H9 (cell line): ENCODE measurements at regions not wholly inside any gene's neighbourhood (a gene's known extent, or its start where the extent isn't known, plus 50 kb on each side); places are given as distances from the start of the nearest gene placed in this dataset.

ENCODE experiments used
- DNase-seq: peaks from one replicate; pipeline ENCODE4 v3.0.0-alpha.2; 2017
- H2AFZ ChIP-seq: one replicate; pipeline ENCODE4 v1.6.1; 2013; ENCODE audit warnings: mild to moderate bottlenecking, low read length, control low read depth, moderate library complexity
- H2AK5ac ChIP-seq: 2 replicates; pipeline ENCODE4 v1.6.1; 2013; ENCODE audit warnings: low read length, control low read depth, mixed read lengths; ENCODE audit not compliant: insufficient read length
- H2BK120ac ChIP-seq: one replicate; pipeline ENCODE4 v1.6.1; 2013; ENCODE audit warnings: low read depth, mild to moderate bottlenecking, low read length, control low read depth, inconsistent platforms; ENCODE audit not compliant: poor library complexity, severe bottlenecking
- H2BK12ac ChIP-seq: 2 replicates; pipeline ENCODE4 v1.6.1; 2013; ENCODE audit warnings: low read length, control low read depth, mixed read lengths, low read depth; ENCODE audit not compliant: insufficient read length
- H2BK15ac ChIP-seq: 2 replicates; pipeline ENCODE4 v1.6.1; 2013; ENCODE audit warnings: low read depth, low read length, control low read depth
- H2BK20ac ChIP-seq: one replicate; pipeline ENCODE4 v1.6.1; 2013; ENCODE audit warnings: low read depth, mild to moderate bottlenecking, low read length, control low read depth, inconsistent platforms; ENCODE audit not compliant: poor library complexity, severe bottlenecking
- H2BK5ac ChIP-seq: 2 replicates; pipeline ENCODE4 v1.6.1; 2013; ENCODE audit warnings: low read length, control low read depth, mixed read lengths; ENCODE audit not compliant: insufficient read length
- H3K14ac ChIP-seq: 2 replicates; pipeline ENCODE4 v1.6.1; 2013; ENCODE audit warnings: low read length, control low read depth; ENCODE audit not compliant: insufficient read depth
- H3K18ac ChIP-seq: 2 replicates; pipeline ENCODE4 v1.6.1; 2013; ENCODE audit warnings: low read depth, mild to moderate bottlenecking, mixed read lengths, low read length, control low read depth; ENCODE audit not compliant: insufficient read length
- H3K23ac ChIP-seq: 2 replicates; pipeline ENCODE4 v1.6.1; 2013; ENCODE audit warnings: low read length, control low read depth, mixed read lengths, low read depth; ENCODE audit not compliant: insufficient read length
- H3K23me2 ChIP-seq: 2 replicates; pipeline ENCODE4 v1.6.1; 2013; ENCODE audit warnings: low read depth, mild to moderate bottlenecking, mixed read lengths, low read length, control low read depth; ENCODE audit not compliant: insufficient read length, poor library complexity, severe bottlenecking
- H3K27ac ChIP-seq: 2 replicates; pipeline ENCODE4 v1.5.1; 2013; ENCODE audit warnings: low read length, control low read depth, mixed read lengths, low read depth; ENCODE audit not compliant: insufficient read length
- H3K27me3 ChIP-seq: 2 replicates; pipeline ENCODE4 v1.6.1; 2013; ENCODE audit warnings: low read length, control low read depth, inconsistent platforms; ENCODE audit not compliant: insufficient read depth
- H3K4ac ChIP-seq: 2 replicates; pipeline ENCODE4 v1.6.1; 2013; ENCODE audit warnings: low read depth, mild to moderate bottlenecking, control low read depth, inconsistent platforms, low read length, moderate library complexity
- H3K4me1 ChIP-seq: 2 replicates; pipeline ENCODE4 v1.6.1; 2013; ENCODE audit warnings: low read length, control low read depth, inconsistent platforms; ENCODE audit not compliant: insufficient read depth
- H3K4me2 ChIP-seq: 2 replicates; pipeline ENCODE4 v1.6.1; 2013; ENCODE audit warnings: low read length, control low read depth, mixed read lengths; ENCODE audit not compliant: insufficient read length, insufficient read depth
- H3K56ac ChIP-seq: 2 replicates; pipeline ENCODE4 v1.6.1; 2013; ENCODE audit warnings: low read depth, mild to moderate bottlenecking, mixed read lengths, low read length, control low read depth; ENCODE audit not compliant: insufficient read length
- H3K79me1 ChIP-seq: 2 replicates; pipeline ENCODE4 v1.6.1; 2013; ENCODE audit warnings: low read depth, mild to moderate bottlenecking, moderate library complexity, low read length, control low read depth, inconsistent platforms; ENCODE audit not compliant: insufficient read depth, poor library complexity, severe bottlenecking
- H3K79me2 ChIP-seq: 2 replicates; pipeline ENCODE4 v1.6.1; 2013; ENCODE audit warnings: low read length, control low read depth, inconsistent platforms; ENCODE audit not compliant: insufficient read depth
- H3K9ac ChIP-seq: 2 replicates; pipeline ENCODE4 v1.6.1; 2013; ENCODE audit warnings: low read length, control low read depth, mixed read lengths; ENCODE audit not compliant: insufficient read length; ENCODE audit errors: extremely low read depth
- H3K9me3 ChIP-seq: one replicate; pipeline ENCODE4 v1.6.1; 2013; ENCODE audit warnings: low read depth, low read length, inconsistent platforms; ENCODE audit not compliant: control insufficient read depth
- H3T11ph ChIP-seq: one replicate; pipeline ENCODE4 v1.6.1; 2013; ENCODE audit warnings: mild to moderate bottlenecking, low read length, control low read depth, inconsistent platforms
- H4K20me1 ChIP-seq: one replicate; pipeline ENCODE4 v1.6.1; 2013; ENCODE audit not compliant: control insufficient read depth, insufficient read length, insufficient read depth
- H4K5ac ChIP-seq: 2 replicates; pipeline ENCODE4 v1.6.1; 2013; ENCODE audit warnings: low read depth, mild to moderate bottlenecking, mixed read lengths, low read length, control low read depth; ENCODE audit not compliant: insufficient read length
- H4K8ac ChIP-seq: replicated peaks from 2 replicates; pipeline ENCODE4 v1.6.1; 2013; ENCODE audit warnings: low read length, control low read depth, mixed read lengths, low read depth; ENCODE audit not compliant: insufficient read length
- H4K91ac ChIP-seq: 2 replicates; pipeline ENCODE4 v1.6.1; 2013; ENCODE audit warnings: low read depth, mild to moderate bottlenecking, moderate library complexity, mixed read lengths, low read length, control low read depth; ENCODE audit not compliant: insufficient read length
- H3K27ac Mint-ChIP-seq, 3 experiments: 2 replicates in 2 of 3; 3 replicates in 1 of 3; pipeline ENCODE4 v1.8.0; 2020 to 2021; ENCODE audit warnings: mixed read lengths in 3 of 3, mild to moderate bottlenecking in 1 of 3, moderate library complexity in 1 of 3
- H3K27me3 Mint-ChIP-seq: 2 replicates; pipeline ENCODE4 v1.8.0; 2021; ENCODE audit warnings: low read depth, mild to moderate bottlenecking, moderate library complexity, mixed read lengths
- H3K36me3 Mint-ChIP-seq, 3 experiments: 2 replicates in 2 of 3; 3 replicates in 1 of 3; pipeline ENCODE4 v1.8.0; 2020 to 2021; ENCODE audit warnings: low read depth in 3 of 3, mixed read lengths in 3 of 3; ENCODE audit not compliant: insufficient read depth in 1 of 3
- H3K4me1 Mint-ChIP-seq, 2 experiments: 2 replicates each; pipeline ENCODE4 v1.8.0; 2020; ENCODE audit warnings: mixed read lengths in 2 of 2
- H3K4me3 Mint-ChIP-seq, 2 experiments: 2 replicates in 1 of 2; 3 replicates in 1 of 2; pipeline ENCODE4 v1.8.0; 2020 to 2021; ENCODE audit warnings: mild to moderate bottlenecking in 2 of 2, mixed read lengths in 2 of 2, moderate library complexity in 1 of 2
- H3K9me3 Mint-ChIP-seq, 2 experiments: 2 replicates in 1 of 2; 3 replicates in 1 of 2; pipeline ENCODE4 v1.8.0; 2020; ENCODE audit warnings: mild to moderate bottlenecking in 2 of 2, mixed read lengths in 2 of 2, moderate library complexity in 1 of 2
- WGBS: extraction: QIAGEN DNeasy Blood & Tissue Kit; methylation state at CpG from one replicate; pipeline ENCODE4 v1.1.7; 2013; ENCODE audit warnings: missing lambda C conversion rate, low lambda C conversion rate, mixed read lengths; ENCODE audit not compliant: insufficient read length; ENCODE audit errors: extremely low coverage; 5-methylcytosine and 5-hydroxymethylcytosine counted together
- TF ChIP-seq, protein P1 (sequence below): fragments of 200-600 bp; sonication (generic); conservative IDR thresholded peaks from 3 replicates; pipeline ENCODE4 v1.8.0; 2021; ENCODE audit warnings: antibody characterized with exemption, mild to moderate bottlenecking

DNA sequence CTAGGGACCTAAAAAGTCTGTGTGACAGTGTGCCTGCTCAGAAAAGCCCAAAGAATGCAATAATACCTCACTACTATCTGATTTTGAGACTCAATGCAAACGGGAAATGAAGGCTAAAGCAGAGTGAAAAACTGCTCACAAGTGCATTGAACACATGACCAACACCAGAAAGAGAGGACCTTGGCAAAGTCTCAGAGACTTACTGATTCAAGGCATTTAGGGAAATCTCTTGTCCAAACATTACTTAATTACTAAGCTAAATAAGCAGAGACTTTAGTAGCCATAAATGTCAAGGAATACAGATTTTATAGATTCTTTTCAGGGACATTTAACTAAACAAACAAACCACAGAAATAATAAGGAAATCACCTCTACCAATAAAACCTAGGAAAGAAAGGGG, 916.0 kb downstream of the FSTL5 start:
- no CpG with 5 or more reads among the region's 1 CpG for WGBS
- H3K14ac ChIP-seq, result no peak overlapping the region
- H3K9ac ChIP-seq, result no peak overlapping the region
- H3K27ac ChIP-seq, result no peak overlapping the region
- Mint-ChIP-seq H3K27ac (no peak overlapping the region), H3K36me3 (peaks cover 0 to 16% (median 6%) of the 10 kb centered on the region in 3 experiments; a peak in 6 of 7 replicates), H3K9me3 (peaks cover 10 to 20% of the 10 kb centered on the region in 2 experiments; a peak in 4 of 5 replicates), H3K4me3 (no peak overlapping the region), H3K4me1 (no peaks in the 10 kb centered on the region), H3K27me3 (no peaks in the 10 kb centered on the region)
- DNase-seq, result no peak
- no peak overlapping the region for H4K8ac ChIP-seq
- H2BK20ac ChIP-seq, result no peak overlapping the region
- no peak overlapping the region for H3K23ac ChIP-seq
- H3K56ac ChIP-seq, result no peak overlapping the region
- H4K5ac ChIP-seq, result no peak overlapping the region
- no peaks in the 10 kb centered on the region for H3K79me1 ChIP-seq
- H3T11ph ChIP-seq, result no peak overlapping the region
- H3K27me3 ChIP-seq, result no peaks in the 10 kb centered on the region
- no peak overlapping the region for H3K18ac ChIP-seq
- no peak overlapping the region for H2AFZ ChIP-seq
- no peaks in the 10 kb centered on the region for H3K79me2 ChIP-seq
- no peak overlapping the region for H2BK120ac ChIP-seq
- no peaks in the 10 kb centered on the region for H3K9me3 ChIP-seq
- H2BK12ac ChIP-seq, result no peak overlapping the region
- no peaks in the 10 kb centered on the region for H3K4me1 ChIP-seq
- no peak overlapping the region for H3K4me2 ChIP-seq
- no peaks in the 10 kb centered on the region for H3K23me2 ChIP-seq
- H3K4ac ChIP-seq, result no peak overlapping the region
- no peak overlapping the region for H2BK5ac ChIP-seq
- H4K91ac ChIP-seq, result no peak overlapping the region
- TF ChIP-seq, protein P1, sequence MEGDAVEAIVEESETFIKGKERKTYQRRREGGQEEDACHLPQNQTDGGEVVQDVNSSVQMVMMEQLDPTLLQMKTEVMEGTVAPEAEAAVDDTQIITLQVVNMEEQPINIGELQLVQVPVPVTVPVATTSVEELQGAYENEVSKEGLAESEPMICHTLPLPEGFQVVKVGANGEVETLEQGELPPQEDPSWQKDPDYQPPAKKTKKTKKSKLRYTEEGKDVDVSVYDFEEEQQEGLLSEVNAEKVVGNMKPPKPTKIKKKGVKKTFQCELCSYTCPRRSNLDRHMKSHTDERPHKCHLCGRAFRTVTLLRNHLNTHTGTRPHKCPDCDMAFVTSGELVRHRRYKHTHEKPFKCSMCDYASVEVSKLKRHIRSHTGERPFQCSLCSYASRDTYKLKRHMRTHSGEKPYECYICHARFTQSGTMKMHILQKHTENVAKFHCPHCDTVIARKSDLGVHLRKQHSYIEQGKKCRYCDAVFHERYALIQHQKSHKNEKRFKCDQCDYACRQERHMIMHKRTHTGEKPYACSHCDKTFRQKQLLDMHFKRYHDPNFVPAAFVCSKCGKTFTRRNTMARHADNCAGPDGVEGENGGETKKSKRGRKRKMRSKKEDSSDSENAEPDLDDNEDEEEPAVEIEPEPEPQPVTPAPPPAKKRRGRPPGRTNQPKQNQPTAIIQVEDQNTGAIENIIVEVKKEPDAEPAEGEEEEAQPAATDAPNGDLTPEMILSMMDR, result no peak
- no peak overlapping the region for H2BK15ac ChIP-seq
- H2AK5ac ChIP-seq, result no peak overlapping the region
- H4K20me1 ChIP-seq, result no peaks in the 10 kb centered on the region
